Jurkat, Clone E6-1 (cell line): ENCODE measurements at regions not wholly inside any gene's neighbourhood (a gene's known extent, or its start where the extent isn't known, plus 50 kb on each side); places are given as distances from the start of the nearest gene placed in this dataset.

Experiments used
- DNase-seq: peaks from one replicate; pipeline ENCODE4 v3.0.0-alpha.2; 2011; ENCODE audit warnings: low read depth, low spot score
- H3K4me3 ChIP-seq: 2 replicates; pipeline ENCODE4 v1.5.1; 2011; ENCODE audit warnings: mild to moderate bottlenecking, low read length, control low read depth, moderate library complexity

- no peak overlapping the region for H3K4me3 ChIP-seq
- no peak for DNase-seq
These were observed 54.3 kb upstream of the RAB3GAP2 start for GRCh38 chr1:220326578-220326977.

- no peak for DNase-seq
- H3K4me3 ChIP-seq = no peak overlapping the region
These were observed 53.2 kb upstream of the RAB3GAP2 start for GRCh38 chr1:220325306-220325995.

GRCh38 chr1:220323717-220324116, 51.5 kb upstream of the RAB3GAP2 start:
- DNase-seq = no peak
- no peak overlapping the region for H3K4me3 ChIP-seq

- DNase-seq = no peak
- no peak overlapping the region for H3K4me3 ChIP-seq
These were observed 50.3 kb upstream of the RAB3GAP2 start for GRCh38 chr1:220322570-220322969.
